B cell (primary cell): ENCODE measurements at regions not wholly inside any gene's neighbourhood (a gene's known extent, or its start where the extent isn't known, plus 50 kb on each side); places are given as distances from the start of the nearest gene placed in this dataset.

Experiments
- ATAC-seq: fragments of 200-7000 bp; cut with Tn5 transposase; one replicate; pipeline ENCODE4 v1.10.0; 2021; ENCODE audit warnings: low read depth, mild to moderate bottlenecking, moderate number of reproducible peaks, moderate library complexity
- CTCF ChIA-PET: fragments of 350-600 bp; sonication (Branson Sonifier 250); formaldehyde crosslinking; loops from one replicate; lab custom pipeline; 2021; ENCODE audit warnings: antibody characterized with exemption, inconsistent platforms; lab: Charles Lee
- POLR2A ChIA-PET: fragments of 350-600 bp; sonication (Branson Sonifier 250); formaldehyde crosslinking; loops from one replicate; lab custom pipeline; 2021; ENCODE audit warnings: antibody characterized with exemption; lab: Charles Lee
- DNase-seq: peaks from one replicate; pipeline ENCODE4 v3.0.0; 2013
- H2AFZ ChIP-seq: 2 replicates; pipeline ENCODE4 v1.6.1; 2012; ENCODE audit warnings: mild to moderate bottlenecking, low read depth, low read length; ENCODE audit not compliant: insufficient read depth, poor library complexity, severe bottlenecking
- H3K27ac ChIP-seq, 2 donors: 1 replicate in 1 of 2; 2 replicates in 1 of 2; pipeline ENCODE4 v1.5.1; 2012 to 2013; ENCODE audit warnings: low read length in 2 of 2, mild to moderate bottlenecking in 2 of 2, moderate library complexity in 1 of 2
- H3K27me3 ChIP-seq, 4 experiments: fragments of 200-600 bp in 1 of 4; sonication (generic) in 1 of 4; replicated peaks in 1 of 4; 1 replicate in 2 of 4; 2 replicates in 2 of 4; pipeline versions ENCODE4 v1.6.1 to v1.7.0; 2013 to 2016; ENCODE audit warnings: low read length in 3 of 4, mild to moderate bottlenecking in 2 of 4, mixed read lengths in 1 of 4, moderate library complexity in 1 of 4; ENCODE audit not compliant: insufficient read depth in 4 of 4, control insufficient read depth in 3 of 4; ENCODE audit errors: control extremely low read depth in 1 of 4
- H3K36me3 ChIP-seq, 2 experiments: replicated peaks in 1 of 2; 1 replicate in 1 of 2; 2 replicates in 1 of 2; pipeline versions ENCODE4 v1.6.1 to v1.7.1; 2013; ENCODE audit warnings: low read length in 1 of 2; ENCODE audit not compliant: insufficient read depth in 2 of 2, control insufficient read depth in 1 of 2; ENCODE audit errors: control extremely low read depth in 1 of 2, extremely low read depth in 1 of 2
- H3K4me1 ChIP-seq, 2 donors: fragments of 200-600 bp in 1 of 2; sonication (generic) in 1 of 2; 1 replicate in 1 of 2; 2 replicates in 1 of 2; pipeline versions ENCODE4 v1.5.1 to v1.6.1; 2013 to 2017; ENCODE audit warnings: low read length in 2 of 2; ENCODE audit not compliant: control insufficient read depth in 2 of 2, insufficient read depth in 2 of 2
- H3K4me2 ChIP-seq: replicated peaks from 2 replicates; pipeline ENCODE3; 2012; ENCODE audit warnings: mild to moderate bottlenecking, low read depth, low read length; ENCODE audit not compliant: poor library complexity, severe bottlenecking
- H3K4me3 ChIP-seq, 5 experiments: fragments of 200-600 bp in 1 of 5; sonication (generic) in 1 of 5; 1 replicate in 3 of 5; 2 replicates in 2 of 5; pipeline versions ENCODE4 v1.5.1 to v1.7.0; 2011 to 2016; ENCODE audit warnings: low read length in 4 of 5, mild to moderate bottlenecking in 4 of 5, low read depth in 2 of 5, control low read depth in 1 of 5, moderate library complexity in 1 of 5; ENCODE audit not compliant: insufficient read depth in 1 of 5; ENCODE audit errors: control extremely low read depth in 1 of 5, extremely low read depth in 1 of 5
- H3K79me2 ChIP-seq: fragments of 200-600 bp; sonication (generic); one replicate; pipeline ENCODE4 v1.6.0; 2016; ENCODE audit warnings: low read length; ENCODE audit not compliant: control insufficient read depth, insufficient read depth
- H3K9ac ChIP-seq: fragments of 200-600 bp; sonication (generic); 2 replicates; pipeline ENCODE4 v1.6.1; 2017; ENCODE audit warnings: mild to moderate bottlenecking, low read length, moderate library complexity
- H3K9me3 ChIP-seq, 3 donors: one replicate each; pipeline versions ENCODE4 v1.6.1 to v1.7.1; 2013; ENCODE audit warnings: low read length in 2 of 3; ENCODE audit not compliant: control insufficient read depth in 2 of 3, insufficient read depth in 1 of 3; ENCODE audit errors: control extremely low read depth in 1 of 3
- H4K20me1 ChIP-seq: 2 replicates; pipeline ENCODE4 v1.6.0; 2012; ENCODE audit warnings: mild to moderate bottlenecking, low read length; ENCODE audit not compliant: insufficient read depth, control insufficient read depth, poor library complexity, severe bottlenecking
- H3K27ac Mint-ChIP-seq: one replicate; pipeline ENCODE4 v1.8.0; 2021; ENCODE audit warnings: mixed read lengths
- H3K27me3 Mint-ChIP-seq: one replicate; pipeline ENCODE4 v1.8.0; 2021; ENCODE audit warnings: mixed read lengths
- H3K4me1 Mint-ChIP-seq: one replicate; pipeline ENCODE4 v1.8.0; 2021; ENCODE audit warnings: mixed read lengths
- H3K4me3 Mint-ChIP-seq: one replicate; pipeline ENCODE4 v1.8.0; 2021; ENCODE audit warnings: mixed read lengths
- H3K9me3 Mint-ChIP-seq: one replicate; pipeline ENCODE4 v1.8.0; 2022; ENCODE audit warnings: mixed read lengths; ENCODE audit not compliant: insufficient read depth
- EZH2 ChIP-seq: IDR thresholded peaks from 2 replicates; pipeline ENCODE4 v1.6.1; 2012; ENCODE audit warnings: borderline replicate concordance, low read depth, mild to moderate bottlenecking, moderate library complexity, low read length; ENCODE audit not compliant: insufficient read depth, poor library complexity, severe bottlenecking
- WGBS: methylation state at CpG from one replicate; pipeline ENCODE4 v1.1.5; 2013; ENCODE audit warnings: missing lambda C conversion rate; ENCODE audit not compliant: insufficient coverage; 5-methylcytosine and 5-hydroxymethylcytosine counted together
- intact Hi-C: fragments of 100-400 bp; cut with micrococcal nuclease; formaldehyde crosslinking; loops from one replicate; pipeline ENCODE4 v1.10.0; 2022
- TF ChIP-seq, protein P1 (sequence below): fragments of 200-600 bp; IDR thresholded peaks from one replicate; pipeline ENCODE4 v1.8.0; 2022; ENCODE audit warnings: antibody characterized with exemption, mild to moderate bottlenecking

DNA sequence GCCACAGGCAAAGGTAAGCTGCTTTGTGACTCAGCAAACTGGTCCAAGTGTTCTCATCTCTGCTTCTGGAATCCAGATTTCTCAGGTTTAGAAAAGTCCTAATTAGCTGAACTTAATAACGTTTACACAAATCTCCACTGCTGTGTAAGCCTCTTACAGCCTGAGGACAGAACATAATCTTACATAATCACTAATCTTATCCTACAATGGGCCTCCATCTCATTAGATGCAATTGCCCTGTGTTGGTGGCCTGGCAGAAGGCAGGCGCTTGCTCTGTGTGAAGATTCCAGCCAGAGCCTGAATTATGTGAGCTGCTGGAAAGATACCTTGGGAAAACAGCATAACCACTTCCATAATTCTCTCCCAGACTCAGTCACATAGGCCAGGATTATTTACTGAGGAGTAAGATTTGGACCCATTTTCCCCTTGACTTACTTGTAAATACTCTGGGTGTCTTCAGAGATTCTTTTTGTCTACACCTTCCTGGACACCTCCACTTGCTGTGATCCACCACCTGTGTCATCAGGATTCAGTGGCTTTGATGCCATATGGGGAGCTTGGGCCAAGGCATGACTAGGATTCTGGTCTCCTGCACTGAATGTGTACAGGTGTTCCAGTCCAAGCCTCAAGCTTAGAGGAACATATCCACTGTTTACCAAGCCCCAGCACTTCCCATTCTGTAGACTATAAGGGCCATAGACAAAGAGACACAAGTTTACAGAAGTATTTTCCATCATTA lies 104.4 kb downstream of the C6orf118 start:
- H3K4me3 Mint-ChIP-seq = no peak overlapping the region
- Histone ChIP-seq H3K27me3 (no peaks in the 10 kb centered on the region), H3K27ac (no peak overlapping the region), H3K4me1 (no peaks in the 10 kb centered on the region), H4K20me1 (no peaks in the 10 kb centered on the region), H3K9me3 (peaks cover 0 to 4% (median 0%) of the 10 kb centered on the region in 3 donors), H3K4me2 (no peak overlapping the region), H3K36me3 (no peaks in the 10 kb centered on the region), H2AFZ (no peak overlapping the region), H3K79me2 (no peaks in the 10 kb centered on the region), H3K9ac (no peak overlapping the region), H3K4me3 (no peak overlapping the region)
- ChIA-PET CTCF (no interaction called here), POLR2A (no interaction called here)
- no peaks in the 10 kb centered on the region for H3K27me3 Mint-ChIP-seq
- no peak for ATAC-seq
- WGBS = 88% methylated on average over 1 of the region's 2 CpGs
- no peak for DNase-seq
- intact Hi-C loops = no loop called here
- no peaks in the 10 kb centered on the region for H3K4me1 Mint-ChIP-seq
- TF ChIP-seq, protein P1, sequence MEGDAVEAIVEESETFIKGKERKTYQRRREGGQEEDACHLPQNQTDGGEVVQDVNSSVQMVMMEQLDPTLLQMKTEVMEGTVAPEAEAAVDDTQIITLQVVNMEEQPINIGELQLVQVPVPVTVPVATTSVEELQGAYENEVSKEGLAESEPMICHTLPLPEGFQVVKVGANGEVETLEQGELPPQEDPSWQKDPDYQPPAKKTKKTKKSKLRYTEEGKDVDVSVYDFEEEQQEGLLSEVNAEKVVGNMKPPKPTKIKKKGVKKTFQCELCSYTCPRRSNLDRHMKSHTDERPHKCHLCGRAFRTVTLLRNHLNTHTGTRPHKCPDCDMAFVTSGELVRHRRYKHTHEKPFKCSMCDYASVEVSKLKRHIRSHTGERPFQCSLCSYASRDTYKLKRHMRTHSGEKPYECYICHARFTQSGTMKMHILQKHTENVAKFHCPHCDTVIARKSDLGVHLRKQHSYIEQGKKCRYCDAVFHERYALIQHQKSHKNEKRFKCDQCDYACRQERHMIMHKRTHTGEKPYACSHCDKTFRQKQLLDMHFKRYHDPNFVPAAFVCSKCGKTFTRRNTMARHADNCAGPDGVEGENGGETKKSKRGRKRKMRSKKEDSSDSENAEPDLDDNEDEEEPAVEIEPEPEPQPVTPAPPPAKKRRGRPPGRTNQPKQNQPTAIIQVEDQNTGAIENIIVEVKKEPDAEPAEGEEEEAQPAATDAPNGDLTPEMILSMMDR = no peak
- H3K27ac Mint-ChIP-seq = no peak overlapping the region
- H3K9me3 Mint-ChIP-seq = peaks cover 4% of the 10 kb centered on the region

GRCh38 chr6:165200178-165200577 lies 109.2 kb downstream of the C6orf118 start:
- H3K4me3 ChIP-seq = no peak overlapping the region
- CTCF ChIA-PET = no interaction called here

More at GRCh38 chr6:165200178-165200577, 109.2 kb downstream of the C6orf118 start:
- TF ChIP-seq, protein P1 = no peak
- no peak for TF ChIP-seq EZH2
- 63% methylated on average over 1 of the region's 1 CpG for WGBS
- Histone ChIP-seq H2AFZ (no peak overlapping the region), H3K4me2 (no peak overlapping the region), H3K36me3 (no peaks in the 10 kb centered on the region), H3K27ac (no peak overlapping the region), H3K4me1 (no peaks in the 10 kb centered on the region), H3K9ac (no peak overlapping the region), H3K79me2 (no peaks in the 10 kb centered on the region), H3K27me3 (no peaks in the 10 kb centered on the region), H4K20me1 (no peaks in the 10 kb centered on the region), H3K9me3 (no peaks in the 10 kb centered on the region)
- H3K4me3 Mint-ChIP-seq = no peak overlapping the region
- ATAC-seq (no peak), DNase-seq (no peak)
- intact Hi-C loops = no loop called here
- POLR2A ChIA-PET = no interaction called here
- H3K27ac Mint-ChIP-seq = no peak overlapping the region
- no peaks in the 10 kb centered on the region for H3K9me3 Mint-ChIP-seq
- no peaks in the 10 kb centered on the region for H3K4me1 Mint-ChIP-seq
- H3K27me3 Mint-ChIP-seq = no peaks in the 10 kb centered on the region
